ENCODE measurements at regions not wholly inside any gene's neighbourhood (a gene's known extent, or its start where the extent isn't known, plus 50 kb on each side); places are given as distances from the start of the nearest gene placed in this dataset.

- DNase-seq = no peak
- Histone ChIP-seq H3K36me3 (no peaks in the 10 kb centered on the region), H3K4me3 (no peak overlapping the region), H3K9ac (ENCODE audit: low read depth in 2 of 2, low read length in 2 of 2) (no peak overlapping the region), H3K9me3 (no peaks in the 10 kb centered on the region), H3K4me1 (no peaks in the 10 kb centered on the region), H3K27ac (no peak overlapping the region), H3K27me3 (no peaks in the 10 kb centered on the region)
- no peak for TF ChIP-seq CTCF (IDR thresholded peaks at IDR 0.05)
- intact Hi-C loops (cut with DNase I) = no loop called here
Measured at GRCh38 chr10:43803791-43804190, 155.1 kb upstream of the ZNF32 start.

- Histone ChIP-seq H3K27ac (no peak overlapping the region), H3K4me3 (no peak overlapping the region), H3K27me3 (no peaks in the 10 kb centered on the region), H3K4me1 (no peaks in the 10 kb centered on the region), H3K36me3 (no peaks in the 10 kb centered on the region), H3K9me3 (no peaks in the 10 kb centered on the region), H3K9ac (ENCODE audit: low read depth in 2 of 2, low read length in 2 of 2) (no peak overlapping the region)
- TF ChIP-seq CTCF (IDR thresholded peaks at IDR 0.05) = no peak
- no peak for DNase-seq
- intact Hi-C loops (cut with DNase I) = no loop called here
Measured at GRCh38 chr10:43802988-43803696, 154.5 kb upstream of the ZNF32 start.

GRCh38 chr10:43801626-43802025 is 152.9 kb upstream of the ZNF32 start:
- Histone ChIP-seq H3K27me3 (no peaks in the 10 kb centered on the region), H3K4me3 (no peak overlapping the region), H3K9me3 (no peaks in the 10 kb centered on the region), H3K27ac (no peak overlapping the region), H3K9ac (ENCODE audit: low read depth in 2 of 2, low read length in 2 of 2) (no peak overlapping the region), H3K36me3 (no peaks in the 10 kb centered on the region), H3K4me1 (no peaks in the 10 kb centered on the region)
- DNase-seq = no peak
- intact Hi-C loops (cut with DNase I) = no loop called here
- no peak for TF ChIP-seq CTCF (IDR thresholded peaks at IDR 0.05)

- Histone ChIP-seq H3K27me3 (no peaks in the 10 kb centered on the region), H3K9ac (ENCODE audit: low read depth in 2 of 2, low read length in 2 of 2) (no peak overlapping the region), H3K4me1 (no peaks in the 10 kb centered on the region), H3K9me3 (no peaks in the 10 kb centered on the region), H3K4me3 (no peak overlapping the region), H3K36me3 (no peaks in the 10 kb centered on the region), H3K27ac (no peak overlapping the region)
- no peak for DNase-seq
- TF ChIP-seq CTCF (IDR thresholded peaks at IDR 0.05) = no peak
- intact Hi-C loops (cut with DNase I) = no loop called here
Measured at GRCh38 chr10:43801140-43801539, 152.5 kb upstream of the ZNF32 start.

- Histone ChIP-seq H3K4me3 (no peak overlapping the region), H3K4me1 (no peaks in the 10 kb centered on the region), H3K27ac (no peak overlapping the region), H3K9ac (ENCODE audit: low read depth in 2 of 2, low read length in 2 of 2) (no peak overlapping the region), H3K9me3 (no peaks in the 10 kb centered on the region), H3K36me3 (no peaks in the 10 kb centered on the region), H3K27me3 (no peaks in the 10 kb centered on the region)
- intact Hi-C loops (cut with DNase I) = no loop called here
- no peak for DNase-seq
- TF ChIP-seq CTCF (IDR thresholded peaks at IDR 0.05) = no peak
Measured at GRCh38 chr10:43796781-43797180, 148.1 kb upstream of the ZNF32 start.
